ENCODE measurements at regions not wholly inside any gene's neighbourhood (a gene's known extent, or its start where the extent isn't known, plus 50 kb on each side); places are given as distances from the start of the nearest gene placed in this dataset.
"Not testable (repeated sequence)": the region's sequence is repeated elsewhere in the genome, so short reads cannot be mapped to it uniquely, and the experiment has no call there.

DNA sequence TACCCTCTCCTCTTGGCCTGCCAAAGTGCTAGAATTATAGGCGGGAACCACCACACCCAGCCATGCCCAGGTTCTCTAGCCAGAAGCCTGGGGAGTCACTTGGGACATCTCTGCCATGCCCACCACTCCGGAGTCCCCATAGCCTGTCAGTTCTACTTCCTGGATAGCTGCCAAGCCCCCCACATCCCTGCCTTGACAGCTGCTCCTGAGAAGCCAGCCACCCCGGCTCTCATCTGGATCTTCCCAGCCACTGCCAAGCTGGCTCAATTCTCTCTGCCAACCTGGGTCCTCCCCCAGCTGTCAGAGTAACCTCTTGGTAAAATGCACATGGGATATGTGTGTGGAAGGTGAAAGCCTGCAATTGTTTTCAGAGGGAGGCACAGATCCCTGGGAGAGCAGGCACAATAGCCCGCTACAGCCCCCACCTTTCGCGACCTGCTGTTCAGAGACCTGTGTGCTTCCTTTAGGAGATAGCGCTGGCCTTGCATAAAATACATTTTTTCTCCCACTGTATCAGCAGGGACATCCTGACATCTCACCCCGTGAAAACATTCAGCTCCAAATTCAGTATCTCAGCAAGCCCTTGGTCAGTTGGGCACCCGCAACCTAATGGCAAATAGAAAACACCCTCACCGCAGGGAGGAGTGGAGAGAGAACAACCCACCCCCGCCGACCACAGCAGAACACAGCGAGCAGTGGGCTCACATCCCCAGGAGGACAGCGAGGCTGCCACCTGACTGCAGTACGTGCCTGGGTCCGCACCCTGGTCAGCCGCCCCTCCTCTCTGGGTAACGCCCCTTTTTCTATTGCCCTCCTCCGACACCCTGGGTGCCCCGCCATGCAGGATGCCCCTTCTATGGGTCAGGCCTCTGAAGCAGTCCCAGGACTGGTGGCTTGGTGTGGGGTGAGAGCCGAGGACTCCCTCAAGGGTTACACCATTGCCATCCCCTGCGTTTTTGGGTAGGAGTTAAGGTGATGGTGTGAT is 1342.2 kb downstream of the BRD1 start:
- DNase-seq (ENCODE audit: low read depth in 4 of 4, low spot score in 3 of 4), result no peak

DNA sequence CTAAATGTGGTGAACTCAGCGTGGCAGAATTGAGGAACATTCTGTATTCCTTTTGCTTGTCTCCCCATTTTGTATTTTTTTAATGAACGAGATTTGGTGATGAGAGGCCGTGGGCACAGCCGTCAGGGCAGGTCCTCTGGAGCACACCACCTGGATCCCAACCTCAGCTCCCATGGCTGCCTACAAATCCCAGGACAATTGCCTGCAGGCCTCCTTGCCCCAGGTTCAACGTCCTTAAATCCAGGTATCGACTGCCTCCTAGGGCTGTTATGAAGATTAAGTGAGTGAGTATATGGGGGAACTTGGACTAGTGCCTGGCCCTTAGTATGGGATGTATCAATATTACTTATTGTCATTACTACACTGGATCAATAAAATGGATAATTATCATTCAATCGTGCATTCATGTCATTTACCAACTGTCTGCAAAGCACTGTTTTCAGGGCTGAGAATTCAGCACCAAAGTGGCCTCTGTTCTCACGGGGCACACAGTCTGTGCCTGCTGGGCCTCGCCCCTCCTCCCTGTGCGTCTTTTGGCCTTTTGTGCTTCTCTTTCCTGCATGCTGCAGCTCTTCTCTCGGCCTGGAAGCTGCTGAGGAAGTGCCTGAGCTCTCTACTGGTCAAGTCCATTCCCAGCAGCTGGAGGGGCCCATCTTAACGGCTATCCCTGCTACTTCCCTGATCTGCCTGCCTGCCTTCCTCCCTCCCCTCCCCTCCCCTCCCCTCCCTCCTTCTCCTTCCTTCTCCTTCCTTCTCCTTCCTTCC is 1343.7 kb downstream of the BRD1 start:
- no peak for DNase-seq (ENCODE audit: low read depth in 4 of 4, low spot score in 3 of 4)

DNA sequence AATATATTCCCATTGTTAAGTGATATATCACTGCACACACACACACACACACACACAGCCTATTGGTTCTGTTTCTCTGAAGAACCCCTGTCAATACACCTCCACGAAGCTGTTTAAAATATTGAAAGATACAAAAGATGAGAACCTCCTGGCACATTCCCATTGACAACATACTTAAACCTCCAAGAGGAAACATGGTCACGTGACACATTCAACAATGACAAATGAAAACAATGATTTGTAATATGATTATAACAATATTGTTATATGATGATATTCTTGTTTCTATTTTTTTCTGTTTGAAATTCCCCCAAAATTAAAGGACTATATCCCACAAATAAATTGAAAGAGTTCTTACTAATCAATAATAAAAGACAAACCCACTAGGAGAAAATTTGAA is 1344.9 kb downstream of the BRD1 start:
- no peak for DNase-seq (ENCODE audit: low read depth in 4 of 4, low spot score in 3 of 4)

DNA sequence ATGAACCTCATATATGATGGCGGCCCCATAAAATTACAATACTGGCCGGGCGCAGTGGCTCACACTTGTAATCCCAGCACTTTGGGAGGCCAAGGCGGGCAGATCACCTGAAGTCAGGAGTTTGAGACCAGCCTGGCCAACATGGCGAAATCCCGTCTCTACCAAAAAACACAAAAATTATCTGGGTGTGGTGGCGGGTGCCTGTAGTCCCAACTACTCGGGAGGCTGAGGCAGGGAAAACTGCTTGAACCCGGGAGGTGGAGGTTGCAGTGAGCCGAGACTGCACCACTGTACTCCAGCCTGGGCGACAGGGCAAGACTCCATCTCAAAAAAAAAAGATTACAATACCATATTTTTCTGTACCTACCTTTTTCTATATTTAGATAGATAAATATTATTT is 1345.5 kb downstream of the BRD1 start:
- DNase-seq (ENCODE audit: low read depth in 4 of 4, low spot score in 3 of 4), result not testable (repeated sequence)

DNA sequence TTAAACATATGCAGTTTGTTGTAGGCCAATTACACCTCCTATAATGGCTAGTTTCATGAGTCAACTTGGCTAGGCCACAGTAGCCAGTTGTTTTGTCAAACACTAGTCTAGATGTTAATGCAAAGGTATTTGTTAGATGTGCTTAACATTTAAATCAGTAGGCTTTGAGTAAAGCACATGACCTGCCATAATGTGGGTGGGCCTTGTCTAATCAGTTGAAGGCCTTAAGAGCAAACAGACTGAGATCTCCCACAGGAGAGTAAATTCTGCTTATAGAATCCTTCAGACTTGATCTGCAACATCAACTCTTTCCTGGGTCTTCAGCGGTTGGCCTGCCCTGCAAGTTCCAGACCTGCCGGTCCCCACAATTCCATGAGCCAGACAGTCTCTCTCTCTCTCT is 1345.9 kb downstream of the BRD1 start:
- DNase-seq (ENCODE audit: low read depth in 4 of 4, low spot score in 3 of 4), result no peak

DNA sequence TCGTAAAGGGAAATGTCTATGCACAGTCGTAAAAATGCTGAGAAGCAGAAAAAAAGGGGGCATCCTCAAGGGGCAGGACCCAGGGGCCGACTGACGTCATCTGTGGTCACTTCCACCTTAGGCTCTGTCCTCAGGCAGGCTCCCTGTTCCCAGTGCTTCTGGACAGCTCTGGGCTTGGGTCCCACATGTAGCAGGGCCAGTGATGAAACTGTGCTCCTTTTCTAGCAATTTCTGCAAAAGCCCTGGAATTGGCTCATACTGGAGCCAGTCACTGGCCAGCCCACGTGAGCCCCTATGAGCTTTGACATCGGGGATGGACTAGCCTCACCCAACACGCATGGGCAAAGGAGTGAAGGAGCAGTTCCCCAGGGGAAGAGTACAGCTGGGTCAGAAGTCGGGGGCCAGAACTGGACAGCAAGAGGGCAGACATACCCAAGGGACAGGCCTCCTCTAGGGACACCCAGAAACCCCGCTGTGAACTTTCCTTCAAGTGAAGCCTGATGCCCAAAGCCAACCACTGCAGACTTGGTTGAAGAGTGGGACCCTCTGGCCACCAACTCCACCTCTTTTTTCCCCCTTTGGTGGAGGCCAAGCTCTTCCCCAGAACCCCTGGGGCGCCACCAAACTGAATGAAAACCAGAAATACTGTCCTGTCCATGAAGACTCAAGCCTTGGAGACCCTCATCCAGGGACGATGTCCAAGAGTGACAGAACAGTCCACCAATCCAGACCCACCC is 1349.0 kb downstream of the BRD1 start:
- DNase-seq (ENCODE audit: low read depth in 4 of 4, low spot score in 3 of 4), result no peak

DNA sequence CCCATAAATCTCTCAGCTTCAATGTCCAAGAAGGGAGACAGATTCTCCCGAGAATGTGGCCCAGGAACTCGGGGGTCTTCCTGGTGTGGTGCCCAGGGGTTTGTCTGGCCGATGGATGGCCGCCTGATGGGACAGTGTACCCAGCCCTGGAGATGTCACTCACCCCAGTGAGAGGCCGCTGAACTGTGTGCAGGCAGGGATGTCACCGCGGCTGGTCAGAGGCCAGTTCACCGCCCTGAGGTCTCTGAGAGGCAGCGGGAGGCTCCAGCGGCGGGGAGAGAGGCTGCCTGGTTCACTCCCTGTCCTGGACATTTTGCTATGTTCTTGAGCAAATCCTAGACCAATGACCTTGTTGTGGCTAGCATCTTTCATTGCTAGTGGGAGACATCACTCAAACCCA is 1349.5 kb downstream of the BRD1 start:
- no peak for DNase-seq (ENCODE audit: low read depth in 4 of 4, low spot score in 3 of 4)

DNA sequence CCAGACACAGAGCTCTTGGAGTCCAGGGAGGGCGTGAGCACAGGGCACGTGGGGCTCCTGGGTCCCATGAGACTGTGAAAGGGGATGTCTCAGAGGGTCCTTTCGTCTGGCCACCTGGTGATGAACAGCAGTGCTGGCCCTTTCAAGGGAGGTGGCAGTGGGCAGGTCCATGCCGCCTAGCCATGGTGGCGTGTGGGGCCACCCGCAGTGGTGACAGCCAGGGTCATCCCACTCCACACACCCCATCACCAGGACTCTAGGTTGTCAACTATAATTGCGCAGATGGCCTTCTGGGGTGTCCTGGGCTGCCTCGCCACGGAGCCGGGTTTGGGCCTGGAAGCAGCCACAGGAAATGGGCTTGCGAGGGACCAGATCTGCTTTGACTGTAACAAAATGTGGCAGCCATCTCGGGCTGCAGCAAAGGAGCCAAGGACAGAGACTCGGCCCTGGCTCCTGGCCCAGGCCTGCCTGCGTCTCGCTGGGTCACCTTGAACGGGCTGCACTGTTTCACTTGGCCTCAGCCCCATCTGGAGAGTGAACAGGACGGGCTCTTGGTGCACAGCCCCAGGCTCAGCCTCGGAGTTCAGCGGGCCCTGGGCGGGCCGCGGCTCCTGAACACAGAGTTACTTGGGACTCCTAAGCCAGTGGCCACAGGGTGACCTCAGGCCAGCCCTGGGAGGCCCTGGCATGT is 1350.5 kb downstream of the BRD1 start:
- DNase-seq (ENCODE audit: low read depth in 4 of 4, low spot score in 3 of 4), result no peak

DNA sequence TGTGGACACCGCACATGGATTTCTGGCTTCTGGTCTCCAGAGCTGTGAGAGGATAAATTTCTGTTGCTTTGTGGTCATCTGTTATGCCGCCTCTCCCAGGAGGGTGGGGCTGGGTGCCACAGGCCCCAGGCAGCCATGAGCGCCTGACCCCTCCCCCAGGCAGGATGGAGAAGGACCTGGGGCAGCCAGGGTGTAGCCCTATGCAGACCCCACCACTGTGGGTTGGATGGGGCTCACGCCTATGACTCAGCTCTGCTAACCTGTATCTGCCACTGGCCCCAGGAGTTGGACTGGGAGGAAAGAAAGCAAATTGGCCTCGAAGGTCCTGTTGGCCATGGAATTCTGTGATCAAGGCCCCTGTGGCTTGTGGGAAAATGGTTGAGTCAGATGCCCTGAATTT is 1351.1 kb downstream of the BRD1 start:
- DNase-seq (ENCODE audit: low read depth in 4 of 4, low spot score in 3 of 4), result no peak

DNA sequence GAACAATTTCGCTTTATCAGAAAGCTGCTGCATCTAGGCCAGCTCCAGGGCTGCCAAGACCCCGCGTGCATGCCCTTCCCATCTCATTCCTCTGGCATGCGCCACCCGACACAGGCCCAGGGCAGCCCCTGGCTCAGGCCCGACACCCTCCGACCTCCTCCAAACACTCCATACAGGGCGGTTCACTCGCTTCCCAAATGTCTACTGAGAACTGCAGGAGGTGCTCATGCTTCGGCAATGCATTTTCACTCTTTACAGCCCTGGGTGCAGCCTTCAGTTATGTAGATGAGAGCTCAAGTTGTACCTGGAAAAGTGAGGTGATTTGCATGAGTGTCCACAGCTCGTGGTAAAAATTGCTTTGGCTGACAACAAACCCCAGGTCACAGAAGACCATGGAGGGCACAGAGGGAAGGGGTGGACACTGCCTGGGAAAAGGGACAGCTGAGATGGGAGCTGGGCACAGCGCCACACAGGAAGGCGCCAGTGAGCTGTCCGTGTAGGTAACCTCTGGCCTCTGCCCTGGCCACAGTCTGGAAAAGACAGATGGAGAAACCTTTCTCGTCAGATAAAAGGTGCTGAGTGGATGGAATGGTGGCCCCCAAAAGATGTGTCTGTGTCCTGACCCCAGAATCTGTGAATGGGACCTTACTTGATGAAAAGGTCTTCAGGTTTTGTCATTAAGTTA is 1351.9 kb downstream of the BRD1 start:
- no peak for DNase-seq (ENCODE audit: low read depth in 4 of 4, low spot score in 3 of 4)

DNA sequence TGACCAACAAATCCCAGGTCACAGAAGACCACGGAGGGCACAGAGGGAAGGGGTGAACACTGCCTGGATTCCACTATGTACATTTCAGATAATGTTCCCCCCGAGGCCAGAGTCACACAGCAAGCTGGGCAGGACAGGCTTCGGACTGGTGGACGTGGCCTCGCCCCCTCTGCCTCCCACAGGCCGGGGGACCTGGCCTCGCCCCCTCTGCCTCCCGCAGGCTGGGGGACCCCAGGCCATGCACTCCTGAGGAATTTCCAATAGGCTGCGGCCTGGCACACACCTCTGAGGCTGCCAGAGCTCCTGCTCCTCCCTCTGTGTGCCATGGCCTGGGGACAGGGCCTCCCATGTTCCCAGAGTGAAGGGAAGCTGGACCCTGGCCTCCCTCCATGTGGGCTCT is 1352.8 kb downstream of the BRD1 start:
- DNase-seq (ENCODE audit: low read depth in 4 of 4, low spot score in 3 of 4), result no peak

DNA sequence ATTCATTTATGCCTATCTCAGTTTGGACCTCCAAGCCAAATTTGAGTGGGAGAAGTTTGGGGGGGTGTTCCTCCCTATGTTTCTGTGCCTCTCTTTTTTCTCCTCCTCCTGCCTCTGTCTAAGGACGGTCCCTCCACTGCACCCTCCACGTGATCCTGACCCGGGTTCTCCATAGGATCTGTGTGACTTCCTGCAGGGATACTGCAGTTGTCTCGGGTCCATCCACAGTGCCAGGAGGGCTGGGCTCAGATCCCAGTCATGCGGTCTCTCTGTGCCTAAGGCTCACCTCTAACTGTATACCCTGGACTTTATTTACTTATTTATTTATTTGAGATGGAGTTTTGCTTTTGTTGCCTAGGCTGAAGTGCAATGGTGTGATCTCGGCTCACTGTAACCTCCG is 1354.5 kb downstream of the BRD1 start:
- DNase-seq (ENCODE audit: low read depth in 4 of 4, low spot score in 3 of 4), result no peak

DNA sequence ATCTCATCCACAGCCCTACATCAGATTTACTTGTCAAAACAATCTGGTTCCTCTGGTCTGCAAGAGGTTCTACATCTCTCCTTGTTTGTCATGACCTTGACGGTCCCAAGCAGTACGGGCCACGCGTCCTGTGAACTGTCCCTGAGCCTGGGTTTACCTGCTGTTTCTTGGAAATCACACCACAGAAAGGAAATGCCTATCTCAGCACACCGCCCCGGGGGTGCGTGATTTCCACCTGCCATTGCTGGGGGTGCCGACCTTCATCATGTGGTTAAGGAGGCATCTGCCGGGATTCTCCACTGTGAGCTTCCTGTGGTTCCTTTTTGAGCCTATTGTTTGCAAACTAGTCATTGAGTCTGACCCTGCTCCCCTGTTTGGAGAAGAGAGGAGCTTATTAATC is 1363.4 kb downstream of the BRD1 start:
- DNase-seq (ENCODE audit: low read depth in 4 of 4, low spot score in 3 of 4), result no peak

DNA sequence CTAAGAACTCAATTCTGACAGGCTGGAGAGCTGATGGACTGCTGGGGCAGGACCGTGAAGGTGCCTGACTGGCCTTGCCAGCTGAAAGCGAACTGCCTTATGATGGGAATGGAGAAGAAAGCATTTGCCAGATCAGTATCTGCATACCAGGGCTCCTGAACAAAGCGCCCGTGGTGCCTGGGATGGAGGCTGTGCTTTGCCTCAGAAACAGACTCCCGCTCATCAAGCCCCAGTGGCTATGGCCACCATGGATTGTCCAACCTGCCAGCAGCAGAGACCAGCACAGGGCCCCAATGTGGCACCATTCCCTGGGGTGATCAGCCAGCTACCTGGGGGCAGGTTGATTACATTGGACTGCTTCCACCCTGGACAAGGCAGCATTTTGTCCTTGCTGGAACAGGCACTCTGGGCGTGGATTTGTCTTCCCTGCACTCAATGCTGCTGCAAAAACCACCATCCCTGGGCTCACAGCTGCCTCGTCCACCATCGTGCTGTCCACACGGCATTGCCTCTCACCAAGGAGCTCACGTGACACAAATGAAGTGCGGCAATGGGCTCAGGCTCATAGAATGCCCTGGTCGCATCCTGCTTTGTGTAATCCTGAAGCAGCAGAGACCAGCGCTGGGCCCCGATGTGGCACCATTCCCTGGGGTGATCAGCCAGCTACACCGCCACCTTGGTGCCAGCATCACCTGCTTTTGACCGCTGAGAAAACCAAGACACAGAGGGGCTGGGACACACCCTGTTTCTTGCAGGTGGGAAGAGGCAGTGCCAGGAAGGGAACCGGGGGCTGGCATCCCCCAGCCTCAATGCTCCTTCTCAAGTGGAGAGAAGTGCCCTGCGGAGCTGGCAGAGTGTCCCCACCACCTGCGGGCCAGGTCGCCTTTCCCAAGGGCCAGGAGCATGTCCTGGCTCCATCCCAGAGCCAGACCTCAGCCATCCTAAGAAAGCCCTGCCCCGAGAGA is 1367.5 kb downstream of the BRD1 start:
- no peak for DNase-seq (ENCODE audit: low read depth in 4 of 4, low spot score in 3 of 4)

DNA sequence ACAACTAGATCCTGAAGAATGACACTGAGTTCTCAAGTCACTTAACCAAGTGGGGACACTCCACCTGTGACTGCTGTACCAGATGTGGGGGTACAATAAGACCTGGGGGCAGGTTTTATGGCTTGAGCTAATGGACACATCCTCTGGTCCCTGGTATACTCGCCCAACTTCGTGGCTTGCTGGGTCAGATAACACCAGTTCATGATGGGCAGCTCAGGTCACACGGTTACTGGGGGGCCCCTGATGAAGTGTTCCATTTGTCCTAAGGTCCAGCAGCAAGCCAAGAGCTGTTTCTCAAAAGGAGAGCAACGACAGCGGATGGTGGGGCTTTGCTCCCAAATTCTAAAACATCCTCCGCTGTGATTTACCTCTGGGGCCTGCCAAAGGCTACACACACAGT is 1368.4 kb downstream of the BRD1 start:
- no peak for DNase-seq (ENCODE audit: low read depth in 4 of 4, low spot score in 3 of 4)

DNA sequence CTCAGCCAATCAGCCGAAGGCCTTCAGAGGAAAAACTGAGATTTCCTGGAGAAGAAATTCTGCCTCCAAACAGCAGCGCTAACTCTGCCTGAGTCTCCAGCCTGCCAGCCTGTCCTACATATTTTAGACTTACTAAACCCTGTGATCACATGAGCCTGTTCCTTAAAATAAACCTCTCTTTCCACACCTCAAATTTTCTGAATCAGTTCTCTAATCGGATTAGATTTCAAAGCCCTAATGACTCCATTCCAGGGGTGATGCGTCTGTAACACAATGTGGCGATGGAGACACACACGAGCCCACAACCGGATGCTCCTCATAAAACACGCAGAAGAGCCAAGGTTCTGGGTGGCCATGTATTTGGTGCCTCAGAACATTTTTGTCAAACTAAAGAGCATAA is 1371.2 kb downstream of the BRD1 start:
- DNase-seq (ENCODE audit: low read depth in 4 of 4, low spot score in 3 of 4), result no peak

DNA sequence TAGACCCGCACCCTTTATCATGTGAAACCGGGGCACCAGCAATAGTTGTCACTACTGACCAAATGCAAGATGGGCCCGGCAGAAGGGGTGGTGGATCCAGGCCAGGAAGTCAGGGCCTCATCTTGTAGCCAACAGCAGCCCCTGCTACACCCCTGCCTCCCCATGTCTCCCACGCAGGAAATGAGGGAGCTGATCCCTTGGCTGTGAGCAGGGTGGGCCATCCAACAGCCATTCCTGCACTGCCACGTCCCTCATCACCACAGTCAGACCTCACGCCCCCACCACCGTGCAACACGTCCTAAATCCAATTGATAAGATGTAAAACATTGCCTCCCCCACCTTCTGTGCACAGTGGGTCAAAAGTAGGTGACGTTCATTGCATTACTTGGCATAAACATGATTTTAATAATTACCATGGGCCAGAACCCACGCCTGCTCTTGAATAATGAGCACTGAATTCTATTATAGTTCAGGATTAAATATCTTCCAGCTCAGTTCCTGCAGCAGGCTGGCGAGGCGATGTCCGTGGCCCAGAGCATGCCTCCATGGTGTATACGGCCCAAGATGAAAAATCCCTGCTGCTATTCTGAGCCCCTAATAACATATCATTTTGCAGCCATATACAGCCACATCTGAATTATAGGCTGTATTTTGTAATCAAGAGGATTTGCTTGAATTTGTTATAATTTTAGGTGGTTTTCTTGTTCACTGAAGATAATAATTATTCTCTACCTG is 1373.8 kb downstream of the BRD1 start:
- no peak for DNase-seq (ENCODE audit: low read depth in 4 of 4, low spot score in 3 of 4)

DNA sequence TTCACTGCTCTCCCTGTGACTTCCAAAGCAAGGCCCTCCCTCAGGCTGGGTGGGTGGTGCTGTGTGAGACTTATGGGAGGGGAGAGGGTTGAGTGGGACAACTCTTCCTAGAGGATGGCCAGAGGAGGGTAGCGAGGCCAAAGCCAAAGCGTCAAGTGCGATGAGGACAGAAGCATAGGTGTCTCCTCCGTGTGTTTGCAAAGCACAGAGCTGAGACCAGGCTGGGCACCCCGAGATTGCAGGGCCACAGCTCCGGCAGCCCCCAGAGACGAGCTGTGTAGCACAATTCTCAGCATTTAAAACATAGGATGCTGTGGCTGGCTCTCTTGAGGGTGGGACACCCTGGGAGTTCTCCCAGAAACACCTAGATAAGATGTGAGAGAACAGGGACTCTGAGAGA is 1374.5 kb downstream of the BRD1 start:
- no peak for DNase-seq (ENCODE audit: low read depth in 4 of 4, low spot score in 3 of 4)
